ENCODE measurements at regions not wholly inside any gene's neighbourhood (a gene's known extent, or its start where the extent isn't known, plus 50 kb on each side); places are given as distances from the start of the nearest gene placed in this dataset.

GRCh38 chr11:19313140-19313539 lies 72.4 kb upstream of the E2F8 start (continued):
- TF ChIP-seq CHD7 (IDR thresholded peaks at IDR 0.05; ENCODE audit: insufficient replicate concordance, low read length) = no peak
- no peak for TF ChIP-seq POLR2A (IDR thresholded peaks at IDR 0.05; ENCODE audit: control extremely low read depth in 1 of 2, low read depth in 2 of 2, low read length in 2 of 2)
- no peak for TF ChIP-seq CHD1 (IDR thresholded peaks at IDR 0.05; ENCODE audit: low read depth, low read length)
- TF ChIP-seq ATF3 (IDR thresholded peaks at IDR 0.05; ENCODE audit: insufficient read depth, low read depth, low read length) = no peak
- no peak for TF ChIP-seq RNF2 (IDR thresholded peaks at IDR 0.05; ENCODE audit: borderline replicate concordance, low read depth, low read length, missing control alignments, poor library complexity, severe bottlenecking)
- no peak for TF ChIP-seq GABPA (IDR thresholded peaks at IDR 0.05; ENCODE audit: borderline replicate concordance, insufficient read depth, low read length)
- TF ChIP-seq CREB1 (IDR thresholded peaks at IDR 0.05) = no peak
- no peak for TF ChIP-seq GTF2F1 (IDR thresholded peaks at IDR 0.05; ENCODE audit: borderline replicate concordance, low read depth, low read length)
